ENCODE measurements at regions not wholly inside any gene's neighbourhood (a gene's known extent, or its start where the extent isn't known, plus 50 kb on each side); places are given as distances from the start of the nearest gene placed in this dataset.

DNA sequence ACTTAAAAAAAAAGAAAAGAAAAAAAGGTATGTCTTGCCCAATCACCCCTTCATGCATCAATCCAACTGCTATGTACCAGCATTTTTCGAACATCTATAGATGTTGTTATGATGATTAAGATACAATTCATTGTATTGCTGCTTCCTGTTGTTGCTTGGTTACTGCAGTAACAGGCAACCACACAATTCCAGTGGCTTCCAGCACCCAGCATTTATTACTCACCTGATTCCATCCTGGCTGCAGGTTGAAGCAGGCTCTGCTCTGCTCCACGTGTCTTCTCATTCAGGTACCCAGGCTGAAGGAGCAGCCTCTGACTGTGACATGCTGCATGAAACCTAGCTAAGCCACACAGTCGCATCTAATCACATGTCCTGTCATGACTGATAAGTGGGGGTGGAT is 196.9 kb downstream of the INO80D start:
- no peak for ATAC-seq
- no peaks in the 10 kb centered on the region for H3K27me3 ChIP-seq (ENCODE audit: insufficient read depth, low read length)
- H3K4me1 ChIP-seq (ENCODE audit: control insufficient read depth in 1 of 2, insufficient read depth in 2 of 2, low read length in 2 of 2) = peaks cover 0 to 3% of the 10 kb centered on the region in 2 experiments; a peak in 2 of 4 replicates
- ChIA-PET RAD21 (ENCODE audit: low non-redundant PET in 1 of 2, low total read pairs in 2 of 2, uncharacterized antibody in 2 of 2, unreplicated experiment in 2 of 2) (no interaction called here), CTCF (no interaction called here), POLR2A (no interaction called here)
- no peaks in the 10 kb centered on the region for H4K20me1 ChIP-seq (ENCODE audit: insufficient read depth)
- H3K36me3 ChIP-seq (ENCODE audit: control insufficient read depth in 1 of 2, insufficient read depth in 2 of 2, low read length in 2 of 2) = no peaks in the 10 kb centered on the region
- H3K9me3 ChIP-seq (ENCODE audit: control insufficient read depth in 1 of 2, insufficient read depth in 1 of 2, low read depth in 1 of 2, low read length in 2 of 2) = no peaks in the 10 kb centered on the region
- no peak overlapping the region for H3K27ac ChIP-seq (ENCODE audit: low read depth, low read length)
- TF ChIP-seq ZFX (IDR thresholded peaks at IDR 0.05) (no peak), FOSL1 (IDR thresholded peaks at IDR 0.05; ENCODE audit: low read depth) (no peak), CTCF (IDR thresholded peaks at IDR 0.05 in 2 of 3, conservative IDR thresholded peaks at IDR 0.05 in 1 of 3; ENCODE audit: borderline replicate concordance in 1 of 3, insufficient read depth in 1 of 3, low read depth in 2 of 3, low read length in 2 of 3) (no peak), POLR2AphosphoS5 (IDR thresholded peaks at IDR 0.05; ENCODE audit: low read depth, low read length) (no peak), RAD21 (IDR thresholded peaks at IDR 0.05; ENCODE audit: low read depth) (no peak)
- no TSS peak for BruUV-seq (replicated peaks)
- no peak for DNase-seq (ENCODE audit: low read depth, low spot score)
- no peaks in the 10 kb centered on the region for H3K9me2 ChIP-seq (ENCODE audit: insufficient read depth)
- H2AFZ ChIP-seq (ENCODE audit: low read depth, low read length, poor library complexity, severe bottlenecking) = no peak overlapping the region
- intact Hi-C loops (cut with micrococcal nuclease) = no loop called here
- H3K9ac ChIP-seq (ENCODE audit: low read length) = no peak overlapping the region
- no peak overlapping the region for H3K4me3 ChIP-seq (replicated peaks in 1 of 2; ENCODE audit: low read depth in 1 of 2, low read length in 2 of 2)
- no peak overlapping the region for H3K4me2 ChIP-seq (ENCODE audit: low read length)
- no peaks in the 10 kb centered on the region for H3K79me2 ChIP-seq (ENCODE audit: insufficient read depth, low read length)

GRCh38 chr2:205887637-205888036 is 198.3 kb downstream of the INO80D start:
- no peaks in the 10 kb centered on the region for H3K79me2 ChIP-seq (ENCODE audit: insufficient read depth, low read length)
- POLR2A ChIA-PET = no interaction called here
- H3K4me2 ChIP-seq (ENCODE audit: low read length) = no peak overlapping the region
- BruUV-seq (replicated peaks) = no TSS peak
- CTCF ChIA-PET = no interaction called here
- TF ChIP-seq ZNF274 (IDR thresholded peaks at IDR 0.05; ENCODE audit: low read depth, low read length) = no peak
- TF ChIP-seq POLR2A (IDR thresholded peaks at IDR 0.05; ENCODE audit: borderline replicate concordance, extremely low read depth, insufficient read depth, insufficient read length) = no peak
- no peaks in the 10 kb centered on the region for H3K9me3 ChIP-seq (ENCODE audit: control insufficient read depth in 1 of 2, insufficient read depth in 1 of 2, low read depth in 1 of 2, low read length in 2 of 2)
- ATAC-seq (no peak), DNase-seq (ENCODE audit: low read depth, low spot score) (no peak)
- no peak overlapping the region for H3K9ac ChIP-seq (ENCODE audit: low read length)
- H3K36me3 ChIP-seq (ENCODE audit: control insufficient read depth in 1 of 2, insufficient read depth in 2 of 2, low read length in 2 of 2) = no peaks in the 10 kb centered on the region
- H3K27me3 ChIP-seq (ENCODE audit: insufficient read depth, low read length) = no peaks in the 10 kb centered on the region
- H2AFZ ChIP-seq (ENCODE audit: low read depth, low read length, poor library complexity, severe bottlenecking) = no peak overlapping the region
- peaks cover 0 to 3% of the 10 kb centered on the region in 2 experiments; a peak in 2 of 4 replicates for H3K4me1 ChIP-seq (ENCODE audit: control insufficient read depth in 1 of 2, insufficient read depth in 2 of 2, low read length in 2 of 2)
- no peak overlapping the region for H3K4me3 ChIP-seq (replicated peaks in 1 of 2; ENCODE audit: low read depth in 1 of 2, low read length in 2 of 2)
- no peaks in the 10 kb centered on the region for H3K9me2 ChIP-seq (ENCODE audit: insufficient read depth)
- RAD21 ChIA-PET (ENCODE audit: low non-redundant PET in 1 of 2, low total read pairs in 2 of 2, uncharacterized antibody in 2 of 2, unreplicated experiment in 2 of 2) = no interaction called here
- H4K20me1 ChIP-seq (ENCODE audit: insufficient read depth) = no peaks in the 10 kb centered on the region
- no peak overlapping the region for H3K27ac ChIP-seq (ENCODE audit: low read depth, low read length)
- intact Hi-C loops (cut with micrococcal nuclease) = no loop called here

Data from HCT116 (cell line).